ENCODE measurements at regions not wholly inside any gene's neighbourhood (a gene's known extent, or its start where the extent isn't known, plus 50 kb on each side); places are given as distances from the start of the nearest gene placed in this dataset.

GRCh38 chr6:15074806-15075205 is 171.1 kb upstream of the JARID2 start:
- DNase-seq (ENCODE audit: low read depth) (no peak), FAIRE-seq (no peak)
- TF ChIP-seq CTCF (IDR thresholded peaks at IDR 0.05; ENCODE audit: insufficient read depth, low read depth, low read length) (no peak), EZH2 (IDR thresholded peaks at IDR 0.05; ENCODE audit: insufficient read depth, low read length) (no peak)
- H4K20me1 ChIP-seq (ENCODE audit: insufficient read depth, low read length): no peaks in the 10 kb centered on the region
- H3K27me3 Mint-ChIP-seq (ENCODE audit: low read depth, unreplicated experiment): peaks cover 5% of the 10 kb centered on the region
- H2AFZ ChIP-seq (ENCODE audit: low read depth, low read length): no peak overlapping the region
- H3K27ac ChIP-seq (ENCODE audit: low read depth, low read length): no peak overlapping the region
- H3K36me3 ChIP-seq (ENCODE audit: insufficient read depth, low read length): no peaks in the 10 kb centered on the region
- H3K9me3 ChIP-seq (ENCODE audit: insufficient read depth, low read depth, low read length): no peaks in the 10 kb centered on the region
- no peak overlapping the region for H3K9ac ChIP-seq (ENCODE audit: low read length)
- no peaks in the 10 kb centered on the region for H3K36me3 Mint-ChIP-seq (ENCODE audit: low read depth, unreplicated experiment)
- no peak overlapping the region for H3K27ac Mint-ChIP-seq (ENCODE audit: unreplicated experiment)
- no peaks in the 10 kb centered on the region for H3K79me2 ChIP-seq (ENCODE audit: insufficient read depth, low read length)
- H3K4me2 ChIP-seq (ENCODE audit: low read length): no peak overlapping the region
- no peaks in the 10 kb centered on the region for H3K9me3 Mint-ChIP-seq (ENCODE audit: unreplicated experiment)
- peaks cover 10% of the 10 kb centered on the region for H3K4me1 Mint-ChIP-seq (ENCODE audit: low read depth, unreplicated experiment)
- H3K4me3 Mint-ChIP-seq (ENCODE audit: unreplicated experiment): no peak overlapping the region
- no peaks in the 10 kb centered on the region for H3K4me1 ChIP-seq (ENCODE audit: insufficient read depth, low read length)
- no peaks in the 10 kb centered on the region for H3K27me3 ChIP-seq (ENCODE audit: insufficient read depth, low read length)
- no peak overlapping the region for H3K4me3 ChIP-seq (ENCODE audit: insufficient read depth, low read depth, low read length)

DNA sequence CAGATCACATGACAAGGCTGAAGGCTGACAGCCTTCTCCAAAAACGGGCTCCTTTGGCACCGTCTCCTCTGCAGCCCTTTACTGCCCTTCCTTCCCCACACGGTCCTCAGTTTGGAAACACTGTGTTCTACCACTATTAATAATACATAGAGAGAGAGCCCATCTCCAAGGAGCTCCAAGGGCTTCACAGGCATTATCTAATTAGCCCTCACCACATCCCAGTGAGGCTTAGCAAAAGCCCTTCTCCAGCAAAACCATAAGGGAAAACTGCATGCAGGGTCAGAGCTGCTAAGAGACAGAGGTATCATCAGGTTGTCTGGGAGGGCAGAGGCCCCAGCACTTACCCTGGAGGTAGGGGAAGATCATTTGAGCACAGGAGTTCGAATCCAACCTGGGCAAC is 169.3 kb upstream of the JARID2 start:
- no peak for DNase-seq (ENCODE audit: low read depth)
- H3K27ac ChIP-seq (ENCODE audit: low read depth, low read length): no peak overlapping the region
- H3K4me1 Mint-ChIP-seq (ENCODE audit: low read depth, unreplicated experiment): peaks cover 10% of the 10 kb centered on the region

DNA sequence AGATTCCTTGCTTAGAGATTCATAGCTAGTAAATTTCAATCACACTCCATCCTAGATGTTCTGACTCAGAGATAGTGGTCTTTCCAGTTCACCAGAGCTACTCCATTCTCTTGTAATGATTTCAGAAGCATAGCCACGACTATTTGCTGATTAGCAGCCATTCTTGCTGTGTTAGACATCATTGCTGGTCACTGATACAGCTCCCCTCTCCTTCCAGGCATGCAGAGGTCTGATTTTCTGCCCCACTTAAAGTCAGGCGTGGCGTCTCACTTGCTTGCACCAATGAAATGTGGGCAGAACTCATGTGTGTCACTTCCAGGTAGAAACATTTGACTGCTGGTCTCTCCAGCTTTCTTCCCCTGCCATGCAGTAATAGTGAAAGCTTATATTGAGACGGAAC is 168.9 kb upstream of the JARID2 start:
- no peak overlapping the region for H3K4me3 ChIP-seq (ENCODE audit: insufficient read depth, low read depth, low read length)
- H3K36me3 ChIP-seq (ENCODE audit: insufficient read depth, low read length): no peaks in the 10 kb centered on the region
- no peak for TF ChIP-seq CTCF (IDR thresholded peaks at IDR 0.05; ENCODE audit: insufficient read depth, low read depth, low read length)
- no peak for TF ChIP-seq EZH2 (IDR thresholded peaks at IDR 0.05; ENCODE audit: insufficient read depth, low read length)
- H3K4me2 ChIP-seq (ENCODE audit: low read length): no peak overlapping the region
- Mint-ChIP-seq H3K36me3 (ENCODE audit: low read depth, unreplicated experiment) (no peaks in the 10 kb centered on the region), H3K27me3 (ENCODE audit: low read depth, unreplicated experiment) (no peaks in the 10 kb centered on the region), H3K4me1 (ENCODE audit: low read depth, unreplicated experiment) (peaks cover 10% of the 10 kb centered on the region), H3K4me3 (ENCODE audit: unreplicated experiment) (no peak overlapping the region), H3K9me3 (ENCODE audit: unreplicated experiment) (no peaks in the 10 kb centered on the region), H3K27ac (ENCODE audit: unreplicated experiment) (peak overlapping the region; percentile 56)
- DNase-seq (ENCODE audit: low read depth) (peak; percentile 60), FAIRE-seq (no peak)
- H3K79me2 ChIP-seq (ENCODE audit: insufficient read depth, low read length): no peaks in the 10 kb centered on the region
- H4K20me1 ChIP-seq (ENCODE audit: insufficient read depth, low read length): no peaks in the 10 kb centered on the region
- no peaks in the 10 kb centered on the region for H3K9me3 ChIP-seq (ENCODE audit: insufficient read depth, low read depth, low read length)
- H2AFZ ChIP-seq (ENCODE audit: low read depth, low read length): no peak overlapping the region
- no peaks in the 10 kb centered on the region for H3K27me3 ChIP-seq (ENCODE audit: insufficient read depth, low read length)
- no peak overlapping the region for H3K9ac ChIP-seq (ENCODE audit: low read length)
- H3K27ac ChIP-seq (ENCODE audit: low read depth, low read length): no peak overlapping the region
- no peaks in the 10 kb centered on the region for H3K4me1 ChIP-seq (ENCODE audit: insufficient read depth, low read length)

More for the DNA sequence above, 169.3 kb upstream of the JARID2 start:
- Histone ChIP-seq H4K20me1 (ENCODE audit: insufficient read depth, low read length) (no peaks in the 10 kb centered on the region), H3K9ac (ENCODE audit: low read length) (no peak overlapping the region), H3K79me2 (ENCODE audit: insufficient read depth, low read length) (no peaks in the 10 kb centered on the region), H3K4me3 (ENCODE audit: insufficient read depth, low read depth, low read length) (no peak overlapping the region), H3K27me3 (ENCODE audit: insufficient read depth, low read length) (no peaks in the 10 kb centered on the region), H3K36me3 (ENCODE audit: insufficient read depth, low read length) (no peaks in the 10 kb centered on the region), H2AFZ (ENCODE audit: low read depth, low read length) (no peak overlapping the region), H3K4me1 (ENCODE audit: insufficient read depth, low read length) (no peaks in the 10 kb centered on the region), H3K9me3 (ENCODE audit: insufficient read depth, low read depth, low read length) (no peaks in the 10 kb centered on the region), H3K4me2 (ENCODE audit: low read length) (no peak overlapping the region)
- Mint-ChIP-seq H3K36me3 (ENCODE audit: low read depth, unreplicated experiment) (no peaks in the 10 kb centered on the region), H3K27me3 (ENCODE audit: low read depth, unreplicated experiment) (no peaks in the 10 kb centered on the region), H3K9me3 (ENCODE audit: unreplicated experiment) (no peaks in the 10 kb centered on the region), H3K4me3 (ENCODE audit: unreplicated experiment) (no peak overlapping the region), H3K27ac (ENCODE audit: unreplicated experiment) (no peak overlapping the region)
- no peak for FAIRE-seq
- TF ChIP-seq EZH2 (IDR thresholded peaks at IDR 0.05; ENCODE audit: insufficient read depth, low read length): no peak
